ENCODE measurements at regions not wholly inside any gene's neighbourhood (a gene's known extent, or its start where the extent isn't known, plus 50 kb on each side); places are given as distances from the start of the nearest gene placed in this dataset.

DNA sequence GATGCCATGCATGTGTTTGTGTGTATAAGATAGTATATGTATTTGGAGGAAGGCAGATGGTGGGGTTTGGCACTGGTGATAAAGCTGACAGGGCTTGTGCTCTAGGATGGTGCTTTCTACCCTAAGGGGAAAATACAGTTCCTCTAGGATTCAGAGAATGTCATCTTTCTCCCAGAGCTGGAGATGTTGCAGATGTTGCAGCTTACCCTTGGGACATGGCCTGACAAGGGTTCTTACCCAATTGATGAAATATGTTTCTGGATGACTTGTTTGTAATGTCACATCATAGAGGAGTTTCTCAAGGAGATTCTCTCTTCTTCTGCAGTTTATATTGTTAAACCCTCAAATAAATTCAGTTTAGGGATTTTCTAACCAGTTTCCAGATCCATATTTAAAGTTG is 52.5 kb upstream of the PITX2 start:
- no peak for DNase-seq (ENCODE audit: low spot score)

DNA sequence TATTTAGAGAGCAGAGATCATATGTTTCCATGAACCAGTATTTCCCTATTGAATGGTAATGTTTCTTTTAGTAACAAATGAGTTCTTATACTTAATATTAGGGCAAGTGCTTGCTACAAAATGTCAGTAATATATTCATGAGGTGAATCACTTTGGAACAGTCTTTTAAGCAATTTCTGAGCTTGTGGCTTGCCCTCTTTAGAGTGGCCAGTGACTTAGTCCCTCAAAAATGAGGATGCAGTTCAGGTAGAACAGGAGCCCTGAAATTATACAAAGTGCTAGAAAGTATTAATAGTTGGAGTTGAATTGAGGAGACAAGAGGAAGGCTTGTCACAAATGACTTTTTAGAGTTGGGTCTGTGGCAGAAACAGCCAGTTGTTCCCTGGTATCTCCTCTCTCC is 53.4 kb upstream of the PITX2 start:
- no peak for DNase-seq (ENCODE audit: low spot score)

DNA sequence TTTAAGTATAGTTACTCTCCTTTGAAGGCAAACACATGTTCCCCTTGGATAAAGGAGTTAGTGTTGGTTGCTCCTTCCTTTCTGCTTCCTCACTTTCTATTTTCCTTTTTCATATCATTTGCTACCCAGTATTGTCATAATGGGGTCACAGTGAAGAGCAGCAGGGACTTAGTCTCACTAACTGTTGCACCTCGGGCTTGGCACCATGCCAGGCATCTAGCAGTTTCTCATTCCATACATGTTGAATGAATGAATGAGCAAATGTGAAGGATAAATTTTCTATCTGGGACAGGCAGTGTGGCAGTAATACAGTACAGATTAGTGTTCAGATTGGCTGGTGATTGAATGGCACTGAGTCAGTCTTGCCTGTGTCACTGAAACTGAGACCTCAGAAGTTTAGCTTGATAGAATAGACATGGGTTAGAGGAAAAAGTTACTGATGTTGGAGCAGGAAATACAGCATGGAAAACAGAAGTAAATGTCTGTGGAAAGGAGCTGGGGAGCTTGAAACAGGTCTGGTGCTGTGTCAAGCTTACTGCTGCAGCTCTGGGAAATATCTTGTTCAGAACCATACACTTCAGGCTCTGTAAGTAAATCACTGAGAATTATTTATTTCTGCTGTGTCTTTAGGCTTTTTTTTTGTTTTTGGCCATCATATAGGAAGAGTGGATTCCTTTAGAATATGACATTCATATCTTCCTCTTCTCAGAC is 55.8 kb upstream of the PITX2 start:
- DNase-seq (ENCODE audit: low spot score), result no peak

DNA sequence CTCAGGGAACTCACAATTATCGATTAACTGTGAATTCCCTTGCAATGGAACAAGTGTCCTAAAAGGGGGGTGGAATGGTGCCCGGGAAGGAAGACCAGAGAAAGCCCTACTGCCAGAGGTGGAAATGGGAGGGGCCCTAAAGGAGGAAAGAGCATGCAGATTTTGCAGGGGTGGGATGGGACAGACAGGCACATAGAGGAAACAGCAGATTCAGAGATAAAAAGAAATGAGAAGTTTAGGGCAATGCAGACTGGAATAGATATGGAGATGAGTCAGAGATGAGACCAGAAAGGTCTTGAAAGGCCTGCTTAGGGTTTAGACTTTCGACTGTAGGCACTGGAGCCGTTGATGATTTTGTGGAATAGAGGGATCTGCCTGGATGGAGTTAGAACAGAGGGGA is 57.4 kb upstream of the PITX2 start:
- DNase-seq (ENCODE audit: low spot score), result no peak

DNA sequence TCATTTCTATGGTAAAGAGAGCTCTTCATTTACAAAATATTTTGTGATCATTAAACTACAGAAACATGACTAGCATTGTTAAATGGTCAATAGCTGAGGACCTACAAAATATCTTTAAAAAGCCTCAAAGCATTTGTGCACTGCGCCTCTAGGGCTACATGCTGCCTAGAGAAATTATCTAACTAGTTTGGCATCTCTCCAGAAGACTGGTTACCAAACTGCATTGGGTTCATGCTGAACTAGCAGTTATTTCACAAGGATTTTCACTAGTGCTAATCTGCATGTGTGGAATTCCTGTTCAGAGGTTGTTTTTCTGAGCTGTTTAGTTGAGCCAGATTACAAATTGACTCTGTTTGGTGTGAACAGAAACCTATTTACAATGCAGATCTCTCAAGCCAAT is 58.5 kb upstream of the PITX2 start:
- no peak for DNase-seq (ENCODE audit: low spot score)

DNA sequence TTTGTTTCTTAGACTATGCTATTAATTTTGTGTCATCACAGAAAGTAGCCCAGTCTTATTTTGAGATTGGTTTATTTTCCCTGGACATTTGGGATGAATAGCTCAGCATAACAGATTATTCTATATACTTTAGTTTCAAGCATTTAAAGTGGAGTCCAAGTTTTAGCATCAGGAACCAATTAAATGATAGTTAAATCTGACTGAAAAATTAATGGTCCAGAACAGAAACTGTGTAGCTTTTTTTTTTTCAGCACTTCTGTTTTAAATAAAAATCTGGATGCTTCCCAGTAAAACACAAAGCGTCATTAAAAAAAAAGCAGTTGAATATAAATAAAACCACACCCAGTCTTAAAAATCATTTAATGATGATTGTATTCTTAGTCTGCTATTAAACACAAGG is 59.4 kb upstream of the PITX2 start:
- DNase-seq (ENCODE audit: low spot score), result no peak

GRCh38 chr4:110683601-110684000 is 60.7 kb upstream of the PITX2 start:
- DNase-seq (ENCODE audit: low spot score), result no peak

GRCh38 chr4:110702326-110702725 is 79.4 kb upstream of the PITX2 start:
- DNase-seq (ENCODE audit: low spot score), result no peak

GRCh38 chr4:110704748-110705439 is 82.0 kb upstream of the PITX2 start:
- DNase-seq (ENCODE audit: low spot score), result no peak

- DNase-seq (ENCODE audit: low spot score), result no peak
These were observed 82.5 kb upstream of the PITX2 start for GRCh38 chr4:110705440-110705782.

DNA sequence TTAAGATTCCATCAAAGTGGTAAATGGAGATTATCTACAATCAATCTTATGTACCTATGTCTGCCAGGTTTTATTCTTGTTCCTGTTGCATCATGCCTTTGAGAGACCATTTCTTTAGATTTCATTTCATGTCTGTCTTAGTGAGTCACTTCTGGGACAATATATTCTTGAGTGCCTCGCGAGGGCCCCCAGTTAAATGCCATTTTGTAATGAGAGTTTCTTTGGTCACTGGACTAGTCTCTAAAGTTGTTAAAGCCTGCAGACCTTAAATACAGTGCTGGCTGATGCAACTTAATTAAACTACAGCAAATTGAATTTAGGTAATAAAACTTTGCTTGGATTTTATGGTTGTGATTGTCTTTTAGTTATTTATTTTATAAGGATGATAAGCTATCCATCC is 87.2 kb upstream of the PITX2 start:
- DNase-seq (ENCODE audit: low spot score), result no peak

- DNase-seq (ENCODE audit: low spot score), result no peak
These were observed 89.6 kb upstream of the PITX2 start for GRCh38 chr4:110712486-110712885.

DNA sequence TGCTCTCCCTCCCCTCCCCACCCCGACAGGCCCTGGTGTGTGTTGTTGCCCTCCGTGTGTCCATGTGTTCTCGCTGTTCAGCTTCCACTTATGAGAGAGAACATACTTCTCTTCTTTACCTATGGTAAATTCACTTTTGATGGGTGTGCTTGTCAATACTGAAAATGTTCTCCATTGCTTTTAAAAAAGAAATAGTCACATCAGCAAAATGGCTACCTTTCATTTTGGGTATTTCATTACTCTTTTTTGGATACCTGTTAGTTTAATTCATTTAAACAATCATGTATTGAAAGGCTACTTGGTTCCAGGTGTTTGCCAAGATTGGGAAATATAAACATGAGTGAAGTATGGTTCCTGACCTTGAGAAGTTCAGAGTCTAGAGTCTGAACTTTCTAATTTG is 107.4 kb upstream of the PITX2 start:
- DNase-seq (ENCODE audit: low spot score), result no peak

DNA sequence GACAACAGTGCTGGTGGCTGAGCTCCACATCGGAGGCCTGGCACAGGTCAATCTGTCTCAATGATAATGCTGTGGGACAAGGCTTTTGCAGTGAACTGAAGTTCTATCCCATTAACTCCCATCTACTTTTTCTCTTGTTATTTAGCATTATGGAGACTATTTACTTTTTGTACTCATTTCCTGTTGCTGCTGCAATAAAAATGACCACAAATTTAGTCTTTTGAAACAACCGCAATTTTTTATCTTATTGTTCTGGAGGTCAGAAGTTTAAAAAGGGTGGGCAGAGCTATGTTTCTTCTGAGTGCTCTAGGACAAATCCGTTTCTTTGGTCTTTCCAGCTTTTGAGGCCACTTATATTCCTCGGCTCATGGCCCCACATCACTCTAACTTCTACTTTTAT is 111.0 kb upstream of the PITX2 start:
- DNase-seq (ENCODE audit: low spot score), result no peak

DNA sequence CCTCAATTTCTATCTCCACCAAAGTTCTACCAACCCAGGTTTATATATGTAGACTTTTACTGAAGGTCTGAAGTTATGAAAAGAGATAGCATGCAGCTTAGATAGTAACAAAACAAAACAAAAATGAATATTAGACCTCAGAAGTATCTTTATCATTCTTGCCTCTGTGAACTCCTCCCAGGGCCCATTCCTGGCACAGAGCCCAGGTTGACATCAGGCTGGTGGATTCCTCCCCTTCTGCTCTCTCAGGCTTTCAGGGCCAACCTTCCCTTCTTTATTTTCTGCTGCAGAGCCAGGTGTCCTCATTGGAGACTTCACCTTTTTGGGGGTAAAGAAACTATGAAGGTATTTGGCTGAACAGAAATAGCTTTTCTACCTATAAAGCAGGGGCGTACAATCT is 112.8 kb upstream of the PITX2 start:
- no peak for DNase-seq (ENCODE audit: low spot score)

- DNase-seq (ENCODE audit: low spot score), result no peak
These were observed 115.1 kb upstream of the PITX2 start for GRCh38 chr4:110737931-110738330.

GRCh38 chr4:110742143-110742542 is 119.3 kb upstream of the PITX2 start:
- no peak for DNase-seq (ENCODE audit: low spot score)

GRCh38 chr4:110748071-110748470 is 125.2 kb upstream of the PITX2 start:
- no peak for DNase-seq (ENCODE audit: low spot score)

DNA sequence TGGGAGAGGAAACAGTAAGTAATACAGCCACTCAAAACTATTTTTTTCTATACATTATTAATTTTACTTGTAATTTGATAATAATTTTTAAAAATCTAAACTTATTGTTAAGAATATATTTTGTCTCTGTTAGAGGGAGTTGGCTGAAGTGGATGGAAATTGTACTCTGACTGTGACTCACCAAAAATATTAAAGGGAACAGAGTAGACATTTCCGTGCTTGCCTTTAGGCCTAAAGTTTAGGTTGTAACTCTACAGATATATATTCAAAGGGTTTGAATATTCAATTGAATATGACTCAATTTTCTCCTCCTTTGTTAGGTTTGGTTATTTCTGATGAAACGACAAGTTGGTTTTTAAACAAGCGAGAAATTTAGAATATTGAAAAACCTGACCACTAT is 128.3 kb upstream of the PITX2 start:
- DNase-seq (ENCODE audit: low spot score), result no peak

DNA sequence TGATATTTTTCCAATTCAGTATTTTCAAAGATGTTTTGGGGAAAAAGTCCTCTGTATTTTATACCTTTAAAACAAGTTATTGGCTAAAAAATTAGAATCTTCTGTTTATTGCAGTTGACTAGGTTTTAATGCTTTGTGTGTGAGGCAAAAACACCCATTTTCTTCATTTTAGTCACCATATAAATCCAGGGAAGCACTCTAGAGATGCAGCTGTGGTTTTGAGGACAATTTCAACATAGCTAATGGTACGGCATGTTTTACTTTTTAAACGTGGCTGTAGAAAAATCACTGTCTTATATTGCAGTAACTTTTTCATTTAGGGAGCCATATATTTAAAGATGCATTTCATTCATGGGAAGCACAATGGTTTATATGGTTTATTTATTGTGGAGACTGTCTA is 129.1 kb upstream of the PITX2 start:
- DNase-seq (ENCODE audit: low spot score), result no peak

DNA sequence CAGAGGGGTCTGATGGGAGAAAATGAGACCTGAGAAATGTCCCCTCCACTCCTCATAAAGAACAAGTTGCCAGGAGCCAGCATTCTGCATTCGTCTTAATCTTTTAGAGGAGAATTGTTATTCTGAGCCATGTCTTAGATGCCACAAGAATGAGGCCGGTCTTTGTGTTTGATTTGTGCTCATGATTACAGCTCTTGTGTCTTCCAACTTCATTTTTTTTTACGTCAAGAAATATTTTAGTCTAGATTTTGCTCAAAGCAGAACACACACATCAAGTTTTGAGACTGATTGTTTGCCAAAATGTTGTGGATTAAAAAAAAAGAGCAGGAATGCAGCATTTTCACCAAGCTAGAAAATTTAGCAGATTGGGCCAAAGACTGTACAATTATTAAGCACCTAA is 130.6 kb upstream of the PITX2 start:
- DNase-seq (ENCODE audit: low spot score), result no peak

- DNase-seq (ENCODE audit: low spot score), result no peak
These were observed 131.8 kb upstream of the PITX2 start for GRCh38 chr4:110754716-110755115.

DNA sequence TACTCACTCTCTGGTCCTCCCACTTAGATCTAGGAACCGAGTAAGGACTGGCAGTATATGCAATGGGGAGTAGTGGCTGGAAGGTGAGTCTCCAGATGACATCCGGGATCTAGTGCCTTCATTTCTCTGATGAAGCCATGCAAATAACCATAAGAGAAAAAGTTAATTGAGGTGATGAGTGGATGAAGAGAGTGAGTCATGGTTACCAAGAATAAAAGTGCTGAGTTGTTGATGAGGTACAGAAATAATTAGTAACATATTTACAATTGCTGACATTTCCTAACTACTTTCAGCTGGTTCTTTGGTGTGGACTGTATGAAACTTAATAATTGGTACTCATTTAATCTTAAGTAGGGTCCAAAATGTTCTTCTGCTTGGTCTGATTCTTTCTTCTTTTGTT is 146.7 kb upstream of the PITX2 start:
- DNase-seq (ENCODE audit: low spot score), result no peak

DNA sequence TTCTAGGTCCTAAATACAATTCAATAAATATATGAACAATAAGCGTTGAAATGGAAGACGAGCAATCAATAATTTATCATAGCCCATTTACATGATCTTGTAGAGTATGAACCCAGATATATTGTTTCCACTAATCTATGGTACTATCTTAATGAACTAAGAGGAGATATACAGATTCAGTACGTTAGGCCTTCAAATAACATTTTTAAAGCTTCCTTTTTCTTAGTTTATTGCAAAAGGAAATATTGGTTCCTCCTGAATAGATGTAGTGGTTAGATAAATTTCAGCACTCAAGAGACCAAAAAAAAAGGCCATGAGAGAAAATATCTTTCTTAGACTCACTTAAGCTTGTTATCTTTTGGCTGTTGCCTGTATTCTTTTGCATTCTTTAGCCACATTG is 147.5 kb upstream of the PITX2 start:
- no peak for DNase-seq (ENCODE audit: low spot score)
